Endothelial cell (in vitro differentiated cells): ENCODE measurements at regions not wholly inside any gene's neighbourhood (a gene's known extent, or its start where the extent isn't known, plus 50 kb on each side); places are given as distances from the start of the nearest gene placed in this dataset.

Source experiments
- DNase-seq: peaks from one replicate; pipeline ENCODE4 v3.0.0; 2021; ENCODE audit warnings: low spot score
- H3K27ac Mint-ChIP-seq: one replicate; pipeline ENCODE4 v1.8.0; 2021; ENCODE audit warnings: mixed read lengths, inconsistent platforms; ENCODE audit not compliant: unreplicated experiment
- H3K27me3 Mint-ChIP-seq: one replicate; pipeline ENCODE4 v1.8.0; 2021; ENCODE audit warnings: mild to moderate bottlenecking, moderate library complexity, mixed read lengths, inconsistent platforms; ENCODE audit not compliant: unreplicated experiment
- H3K36me3 Mint-ChIP-seq: one replicate; pipeline ENCODE4 v1.8.0; 2021; ENCODE audit warnings: mild to moderate bottlenecking, low read depth, mixed read lengths, inconsistent platforms; ENCODE audit not compliant: unreplicated experiment
- H3K4me1 Mint-ChIP-seq: one replicate; pipeline ENCODE4 v1.8.0; 2021; ENCODE audit warnings: mild to moderate bottlenecking, mixed read lengths, inconsistent platforms; ENCODE audit not compliant: unreplicated experiment
- H3K4me3 Mint-ChIP-seq: one replicate; pipeline ENCODE4 v1.8.0; 2021; ENCODE audit warnings: mild to moderate bottlenecking, mixed read lengths, inconsistent platforms; ENCODE audit not compliant: unreplicated experiment
- H3K9me3 Mint-ChIP-seq: one replicate; pipeline ENCODE4 v1.8.0; 2021; ENCODE audit warnings: mixed read lengths, inconsistent platforms; ENCODE audit not compliant: unreplicated experiment
- CTCF ChIP-seq: fragments of 200-600 bp; sonication (generic); IDR thresholded peaks from one replicate; pipeline ENCODE4 v1.5.0; 2021; ENCODE audit warnings: antibody characterized with exemption; ENCODE audit not compliant: unreplicated experiment

- H3K27ac Mint-ChIP-seq: no peak overlapping the region
- no peak for DNase-seq
- H3K27me3 Mint-ChIP-seq: no peaks in the 10 kb centered on the region
- no peaks in the 10 kb centered on the region for H3K4me1 Mint-ChIP-seq
- no peak overlapping the region for H3K4me3 Mint-ChIP-seq
- no peaks in the 10 kb centered on the region for H3K9me3 Mint-ChIP-seq
- no peak for TF ChIP-seq CTCF
- no peaks in the 10 kb centered on the region for H3K36me3 Mint-ChIP-seq
Measured at GRCh38 chr6:101281266-101281665, 112.2 kb upstream of the GRIK2 start.

GRCh38 chr6:101284131-101284530 is 109.4 kb upstream of the GRIK2 start:
- no peaks in the 10 kb centered on the region for H3K9me3 Mint-ChIP-seq

GRCh38 chr6:101286146-101286545 is 107.4 kb upstream of the GRIK2 start:
- H3K4me1 Mint-ChIP-seq: no peaks in the 10 kb centered on the region
- H3K36me3 Mint-ChIP-seq: no peaks in the 10 kb centered on the region
- no peaks in the 10 kb centered on the region for H3K9me3 Mint-ChIP-seq
- no peak overlapping the region for H3K27ac Mint-ChIP-seq
- H3K4me3 Mint-ChIP-seq: no peak overlapping the region
- DNase-seq: no peak
- H3K27me3 Mint-ChIP-seq: no peaks in the 10 kb centered on the region
- TF ChIP-seq CTCF: no peak

More at GRCh38 chr6:101284131-101284530, 109.4 kb upstream of the GRIK2 start:
- no peaks in the 10 kb centered on the region for H3K27me3 Mint-ChIP-seq
- H3K27ac Mint-ChIP-seq: no peak overlapping the region
- no peaks in the 10 kb centered on the region for H3K4me1 Mint-ChIP-seq
- no peaks in the 10 kb centered on the region for H3K36me3 Mint-ChIP-seq
- no peak overlapping the region for H3K4me3 Mint-ChIP-seq
- TF ChIP-seq CTCF: no peak
- DNase-seq: no peak

GRCh38 chr6:101290346-101290745 is 103.2 kb upstream of the GRIK2 start:
- Mint-ChIP-seq H3K4me3 (no peak overlapping the region), H3K4me1 (no peaks in the 10 kb centered on the region), H3K9me3 (peaks cover 9% of the 10 kb centered on the region), H3K27me3 (no peaks in the 10 kb centered on the region), H3K27ac (no peak overlapping the region), H3K36me3 (peaks cover 7% of the 10 kb centered on the region)
- DNase-seq: no peak
- no peak for TF ChIP-seq CTCF

GRCh38 chr6:101294051-101294638 is 99.4 kb upstream of the GRIK2 start:
- DNase-seq: no peak
- H3K36me3 Mint-ChIP-seq: peaks cover 7% of the 10 kb centered on the region
- H3K9me3 Mint-ChIP-seq: peaks cover 9% of the 10 kb centered on the region
- no peak overlapping the region for H3K4me3 Mint-ChIP-seq
- no peak overlapping the region for H3K27ac Mint-ChIP-seq
- H3K4me1 Mint-ChIP-seq: no peaks in the 10 kb centered on the region
- no peak for TF ChIP-seq CTCF
- no peaks in the 10 kb centered on the region for H3K27me3 Mint-ChIP-seq
